ENCODE measurements at regions not wholly inside any gene's neighbourhood (a gene's known extent, or its start where the extent isn't known, plus 50 kb on each side); places are given as distances from the start of the nearest gene placed in this dataset.

DNA sequence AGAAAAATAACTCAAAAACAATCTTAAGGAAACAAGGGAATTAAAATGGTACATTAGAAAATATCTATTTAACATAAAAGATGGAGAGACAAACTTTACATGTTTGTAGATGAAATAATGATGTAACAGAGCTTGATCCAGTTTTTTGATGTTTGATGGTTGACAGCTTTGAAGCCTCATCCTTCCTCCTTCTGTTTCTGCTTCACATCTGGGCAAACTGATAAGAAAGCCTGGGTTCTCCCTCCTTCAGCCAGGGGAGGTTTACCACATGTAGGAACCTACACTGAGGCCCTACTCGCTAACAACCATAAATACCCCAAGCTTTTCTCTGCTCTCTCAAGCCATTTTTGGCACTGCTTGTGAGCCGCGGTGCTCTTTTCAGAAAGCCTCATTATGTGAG, 82.8 kb upstream of the ZNF32 start (continued):
- TF ChIP-seq, protein P1, sequence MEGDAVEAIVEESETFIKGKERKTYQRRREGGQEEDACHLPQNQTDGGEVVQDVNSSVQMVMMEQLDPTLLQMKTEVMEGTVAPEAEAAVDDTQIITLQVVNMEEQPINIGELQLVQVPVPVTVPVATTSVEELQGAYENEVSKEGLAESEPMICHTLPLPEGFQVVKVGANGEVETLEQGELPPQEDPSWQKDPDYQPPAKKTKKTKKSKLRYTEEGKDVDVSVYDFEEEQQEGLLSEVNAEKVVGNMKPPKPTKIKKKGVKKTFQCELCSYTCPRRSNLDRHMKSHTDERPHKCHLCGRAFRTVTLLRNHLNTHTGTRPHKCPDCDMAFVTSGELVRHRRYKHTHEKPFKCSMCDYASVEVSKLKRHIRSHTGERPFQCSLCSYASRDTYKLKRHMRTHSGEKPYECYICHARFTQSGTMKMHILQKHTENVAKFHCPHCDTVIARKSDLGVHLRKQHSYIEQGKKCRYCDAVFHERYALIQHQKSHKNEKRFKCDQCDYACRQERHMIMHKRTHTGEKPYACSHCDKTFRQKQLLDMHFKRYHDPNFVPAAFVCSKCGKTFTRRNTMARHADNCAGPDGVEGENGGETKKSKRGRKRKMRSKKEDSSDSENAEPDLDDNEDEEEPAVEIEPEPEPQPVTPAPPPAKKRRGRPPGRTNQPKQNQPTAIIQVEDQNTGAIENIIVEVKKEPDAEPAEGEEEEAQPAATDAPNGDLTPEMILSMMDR (IDR thresholded peaks at IDR 0.05; ENCODE audit: low read depth, low read length, missing input control), result no peak
- TF ChIP-seq, protein P2, sequence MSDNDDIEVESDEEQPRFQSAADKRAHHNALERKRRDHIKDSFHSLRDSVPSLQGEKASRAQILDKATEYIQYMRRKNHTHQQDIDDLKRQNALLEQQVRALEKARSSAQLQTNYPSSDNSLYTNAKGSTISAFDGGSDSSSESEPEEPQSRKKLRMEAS (IDR thresholded peaks at IDR 0.05), result no peak
- TF ChIP-seq FOXA2 (IDR thresholded peaks at IDR 0.05), result no peak

DNA sequence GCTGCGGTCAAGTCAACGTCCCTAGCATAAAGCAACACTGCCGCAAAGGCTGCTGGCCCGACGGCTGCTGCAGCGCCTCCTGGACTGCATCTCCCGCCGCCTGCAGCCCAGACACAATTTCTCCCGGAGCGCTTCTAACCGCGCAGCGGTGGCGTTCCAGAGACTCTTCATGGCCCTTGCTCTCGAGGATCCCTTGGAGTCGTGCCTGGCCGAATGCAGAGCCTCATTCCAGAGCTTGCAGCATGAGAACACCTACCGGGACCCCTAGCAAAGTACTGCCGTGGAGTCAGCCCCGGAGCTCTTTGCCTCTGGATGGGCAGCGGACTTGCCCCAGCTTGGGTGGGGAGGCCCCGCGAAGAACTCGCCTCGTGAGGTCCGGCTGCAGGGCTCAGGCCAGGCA, 79.7 kb upstream of the ZNF32 start:
- H3K4me3 ChIP-seq (ENCODE audit: low read depth in 1 of 3, low read length in 3 of 3), result no peak overlapping the region
- no peaks in the 10 kb centered on the region for H3K27me3 ChIP-seq (ENCODE audit: control insufficient read depth in 4 of 4, insufficient read depth in 4 of 4, low read length in 3 of 4)
- no peak overlapping the region for H3K9ac ChIP-seq (ENCODE audit: low read depth in 1 of 2, low read length in 2 of 2)
- H3K27ac ChIP-seq (ENCODE audit: low read depth in 1 of 2, low read length in 2 of 2), result no peak overlapping the region
- H3K4me1 ChIP-seq (ENCODE audit: control insufficient read depth in 4 of 4, insufficient read depth in 4 of 4, low read length in 3 of 4), result no peaks in the 10 kb centered on the region
- WGBS, result 64% methylated on average over 26 of the region's 26 CpGs
- peaks cover 1 to 13% (median 8%) of the 10 kb centered on the region in 4 donors for H3K9me3 ChIP-seq (ENCODE audit: control insufficient read depth in 4 of 4, low read length in 3 of 4)
- H3K36me3 ChIP-seq (ENCODE audit: control insufficient read depth in 4 of 4, insufficient read depth in 3 of 4, low read depth in 1 of 4, low read length in 3 of 4), result no peaks in the 10 kb centered on the region
- no peak for DNase-seq (ENCODE audit: low spot score)
- TF ChIP-seq HNF4A (conservative IDR thresholded peaks at IDR 0.05), result no peak
- TF ChIP-seq JUND (IDR thresholded peaks at IDR 0.05), result no peak
- no peak for TF ChIP-seq NR2F2 (IDR thresholded peaks at IDR 0.05)
- no peak for TF ChIP-seq HNF4G (IDR thresholded peaks at IDR 0.05)
- no peak for TF ChIP-seq FOXA2 (IDR thresholded peaks at IDR 0.05)
- no peak for TF ChIP-seq EGR1 (IDR thresholded peaks at IDR 0.05; ENCODE audit: low read depth in 2 of 2)
- TF ChIP-seq SP1 (IDR thresholded peaks at IDR 0.05), result no peak
- TF ChIP-seq, protein P3, sequence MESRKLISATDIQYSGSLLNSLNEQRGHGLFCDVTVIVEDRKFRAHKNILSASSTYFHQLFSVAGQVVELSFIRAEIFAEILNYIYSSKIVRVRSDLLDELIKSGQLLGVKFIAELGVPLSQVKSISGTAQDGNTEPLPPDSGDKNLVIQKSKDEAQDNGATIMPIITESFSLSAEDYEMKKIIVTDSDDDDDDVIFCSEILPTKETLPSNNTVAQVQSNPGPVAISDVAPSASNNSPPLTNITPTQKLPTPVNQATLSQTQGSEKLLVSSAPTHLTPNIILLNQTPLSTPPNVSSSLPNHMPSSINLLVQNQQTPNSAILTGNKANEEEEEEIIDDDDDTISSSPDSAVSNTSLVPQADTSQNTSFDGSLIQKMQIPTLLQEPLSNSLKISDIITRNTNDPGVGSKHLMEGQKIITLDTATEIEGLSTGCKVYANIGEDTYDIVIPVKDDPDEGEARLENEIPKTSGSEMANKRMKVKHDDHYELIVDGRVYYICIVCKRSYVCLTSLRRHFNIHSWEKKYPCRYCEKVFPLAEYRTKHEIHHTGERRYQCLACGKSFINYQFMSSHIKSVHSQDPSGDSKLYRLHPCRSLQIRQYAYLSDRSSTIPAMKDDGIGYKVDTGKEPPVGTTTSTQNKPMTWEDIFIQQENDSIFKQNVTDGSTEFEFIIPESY (IDR thresholded peaks at IDR 0.05), result no peak
- no peak for TF ChIP-seq RXRA (IDR thresholded peaks at IDR 0.05)
- TF ChIP-seq, protein P4, sequence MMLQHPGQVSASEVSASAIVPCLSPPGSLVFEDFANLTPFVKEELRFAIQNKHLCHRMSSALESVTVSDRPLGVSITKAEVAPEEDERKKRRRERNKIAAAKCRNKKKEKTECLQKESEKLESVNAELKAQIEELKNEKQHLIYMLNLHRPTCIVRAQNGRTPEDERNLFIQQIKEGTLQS (IDR thresholded peaks at IDR 0.05), result no peak
- TF ChIP-seq, protein P1 (IDR thresholded peaks at IDR 0.05; ENCODE audit: low read depth, low read length, missing input control), result no peak
- no peak for TF ChIP-seq FOXA1 (IDR thresholded peaks at IDR 0.05)
- TF ChIP-seq, protein P2 (IDR thresholded peaks at IDR 0.05), result no peak
- TF ChIP-seq TAF1 (conservative IDR thresholded peaks at IDR 0.05), result no peak

DNA sequence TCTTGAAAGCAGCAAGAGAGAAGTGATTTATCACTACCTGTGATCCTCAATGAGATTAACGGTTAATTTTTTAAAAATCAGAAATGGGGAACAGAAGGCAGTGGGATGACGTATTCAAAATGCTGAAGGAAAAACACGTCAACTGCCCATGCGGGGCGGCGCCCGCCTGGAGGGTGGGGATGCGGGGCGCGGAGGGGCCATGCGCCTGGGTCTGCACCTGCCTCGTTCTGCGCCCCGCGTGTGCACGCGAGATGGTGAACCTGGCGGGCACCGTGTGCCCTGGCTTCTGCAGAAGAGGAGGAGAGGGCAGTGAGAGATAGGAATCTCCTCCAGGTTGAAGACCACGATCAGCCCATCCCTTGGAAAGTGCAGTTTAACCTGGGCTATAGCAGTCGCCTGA, 79.3 kb upstream of the ZNF32 start:
- 75% methylated on average over 21 of the region's 21 CpGs for WGBS
- H3K9me3 ChIP-seq (ENCODE audit: control insufficient read depth in 4 of 4, low read length in 3 of 4), result peaks cover 1 to 13% (median 8%) of the 10 kb centered on the region in 4 donors

More for the DNA sequence above, 79.3 kb upstream of the ZNF32 start:
- no peak for TF ChIP-seq FOXA1 (IDR thresholded peaks at IDR 0.05)
- TF ChIP-seq EGR1 (IDR thresholded peaks at IDR 0.05; ENCODE audit: low read depth in 2 of 2), result no peak
- TF ChIP-seq, protein P4 (IDR thresholded peaks at IDR 0.05), result no peak
- TF ChIP-seq RAD21 (IDR thresholded peaks at IDR 0.05), result no peak
- no peak for TF ChIP-seq SP1 (IDR thresholded peaks at IDR 0.05)
- no peak for TF ChIP-seq RXRA (IDR thresholded peaks at IDR 0.05)
- H3K4me3 ChIP-seq (ENCODE audit: low read depth in 1 of 3, low read length in 3 of 3), result no peak overlapping the region
- no peak overlapping the region for H3K9ac ChIP-seq (ENCODE audit: low read depth in 1 of 2, low read length in 2 of 2)
- no peak overlapping the region for H3K27ac ChIP-seq (ENCODE audit: low read depth in 1 of 2, low read length in 2 of 2)
- no peak for DNase-seq (ENCODE audit: low spot score)
- no peaks in the 10 kb centered on the region for H3K36me3 ChIP-seq (ENCODE audit: control insufficient read depth in 4 of 4, insufficient read depth in 3 of 4, low read depth in 1 of 4, low read length in 3 of 4)
- H3K27me3 ChIP-seq (ENCODE audit: control insufficient read depth in 4 of 4, insufficient read depth in 4 of 4, low read length in 3 of 4), result no peaks in the 10 kb centered on the region
- H3K4me1 ChIP-seq (ENCODE audit: control insufficient read depth in 4 of 4, insufficient read depth in 4 of 4, low read length in 3 of 4), result no peaks in the 10 kb centered on the region

Measured in liver (tissue), 8 donors.